ENCODE measurements at regions not wholly inside any gene's neighbourhood (a gene's known extent, or its start where the extent isn't known, plus 50 kb on each side); places are given as distances from the start of the nearest gene placed in this dataset.
"Not testable (repeated sequence)": the region's sequence is repeated elsewhere in the genome, so short reads cannot be mapped to it uniquely, and the experiment has no call there.

- no peak for DNase-seq
These were observed 185.7 kb downstream of the CGGBP1 start for GRCh38 chr3:87873136-87873535.

- DNase-seq, result no peak
These were observed 191.8 kb downstream of the CGGBP1 start for GRCh38 chr3:87867001-87867400.

GRCh38 chr3:87856126-87856525 lies 202.7 kb downstream of the CGGBP1 start:
- no peak for DNase-seq

GRCh38 chr3:87855616-87856015 lies 203.2 kb downstream of the CGGBP1 start:
- DNase-seq, result no peak

GRCh38 chr3:87855211-87855610 lies 203.6 kb downstream of the CGGBP1 start:
- no peak for DNase-seq

GRCh38 chr3:87848003-87848402 lies 210.8 kb downstream of the CGGBP1 start:
- DNase-seq, result no peak

- no peak for DNase-seq
These were observed 221.7 kb downstream of the CGGBP1 start for GRCh38 chr3:87837076-87837475.

GRCh38 chr3:87836026-87836425 lies 222.8 kb downstream of the CGGBP1 start:
- DNase-seq, result no peak

GRCh38 chr3:87835236-87835635 lies 223.6 kb downstream of the CGGBP1 start:
- no peak for DNase-seq

- DNase-seq, result no peak
These were observed 224.5 kb downstream of the CGGBP1 start for GRCh38 chr3:87834327-87834726.

- DNase-seq, result no peak
These were observed 225.8 kb downstream of the CGGBP1 start for GRCh38 chr3:87833039-87833377.

GRCh38 chr3:87828046-87828445 lies 230.8 kb downstream of the CGGBP1 start:
- no peak for DNase-seq

GRCh38 chr3:87822563-87822962 lies 236.2 kb downstream of the CGGBP1 start:
- no peak for DNase-seq

- not testable (repeated sequence) for DNase-seq
These were observed 245.3 kb downstream of the CGGBP1 start for GRCh38 chr3:87813503-87813902.

- no peak for DNase-seq
These were observed 246.9 kb downstream of the CGGBP1 start for GRCh38 chr3:87811953-87812352.

GRCh38 chr3:87810452-87811016 lies 248.3 kb downstream of the CGGBP1 start:
- no peak for DNase-seq

GRCh38 chr3:87805670-87806069 lies 253.1 kb downstream of the CGGBP1 start:
- no peak for DNase-seq

- DNase-seq, result no peak
These were observed 257.4 kb downstream of the CGGBP1 start for GRCh38 chr3:87801409-87801808.

- DNase-seq, result no peak
These were observed 258.3 kb downstream of the CGGBP1 start for GRCh38 chr3:87800516-87800915.

GRCh38 chr3:87798567-87798947 lies 260.2 kb downstream of the CGGBP1 start:
- DNase-seq, result no peak

GRCh38 chr3:87797872-87798566 lies 260.8 kb downstream of the CGGBP1 start:
- no peak for DNase-seq

- DNase-seq, result no peak
These were observed 262.0 kb downstream of the CGGBP1 start for GRCh38 chr3:87796843-87797185.

- DNase-seq, result no peak
These were observed 262.5 kb downstream of the CGGBP1 start for GRCh38 chr3:87796137-87796842.

- no peak for DNase-seq
These were observed 263.1 kb downstream of the CGGBP1 start for GRCh38 chr3:87795701-87796100.

All from CD4-positive, alpha-beta T cell treated with Interleukin-4 for 1 hour (primary cell).